PC-9 (cell line): ENCODE measurements at regions not wholly inside any gene's neighbourhood (a gene's known extent, or its start where the extent isn't known, plus 50 kb on each side); places are given as distances from the start of the nearest gene placed in this dataset.
"Not testable (repeated sequence)": the region's sequence is repeated elsewhere in the genome, so short reads cannot be mapped to it uniquely, and the experiment has no call there.

Experiments
- EZH2 ChIP-seq: fragments of 200-600 bp; sonication (generic); IDR thresholded peaks from 2 replicates; pipeline ENCODE4 v1.8.0; 2017; ENCODE audit warnings: antibody characterized with exemption, low read depth
- TF ChIP-seq, protein P1 (sequence below): fragments of 200-600 bp; sonication (generic); conservative IDR thresholded peaks from 2 replicates; pipeline ENCODE4 v1.6.1; 2017; ENCODE audit warnings: mixed run types, antibody characterized with exemption, mild to moderate bottlenecking, moderate library complexity

DNA sequence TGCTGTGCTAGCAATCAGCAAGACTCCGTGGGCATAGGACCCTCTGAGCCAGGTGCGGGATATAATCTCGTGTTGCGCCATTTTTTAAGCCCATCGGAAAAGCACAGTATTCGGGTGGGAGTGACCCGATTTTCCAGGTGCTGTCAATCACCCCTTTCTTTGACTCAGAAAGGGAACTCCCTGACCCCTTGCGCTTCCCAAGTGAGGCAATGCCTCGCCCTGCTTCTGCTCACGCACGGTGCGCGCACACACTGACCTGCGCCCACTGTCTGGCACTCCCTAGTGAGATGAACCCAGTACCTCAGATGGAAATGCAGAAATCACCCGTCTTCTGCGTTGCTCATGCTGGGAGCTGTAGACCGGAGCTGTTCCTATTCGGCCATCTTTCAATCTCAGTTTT, 372.6 kb downstream of the CDC5L start:
- TF ChIP-seq, protein P1, sequence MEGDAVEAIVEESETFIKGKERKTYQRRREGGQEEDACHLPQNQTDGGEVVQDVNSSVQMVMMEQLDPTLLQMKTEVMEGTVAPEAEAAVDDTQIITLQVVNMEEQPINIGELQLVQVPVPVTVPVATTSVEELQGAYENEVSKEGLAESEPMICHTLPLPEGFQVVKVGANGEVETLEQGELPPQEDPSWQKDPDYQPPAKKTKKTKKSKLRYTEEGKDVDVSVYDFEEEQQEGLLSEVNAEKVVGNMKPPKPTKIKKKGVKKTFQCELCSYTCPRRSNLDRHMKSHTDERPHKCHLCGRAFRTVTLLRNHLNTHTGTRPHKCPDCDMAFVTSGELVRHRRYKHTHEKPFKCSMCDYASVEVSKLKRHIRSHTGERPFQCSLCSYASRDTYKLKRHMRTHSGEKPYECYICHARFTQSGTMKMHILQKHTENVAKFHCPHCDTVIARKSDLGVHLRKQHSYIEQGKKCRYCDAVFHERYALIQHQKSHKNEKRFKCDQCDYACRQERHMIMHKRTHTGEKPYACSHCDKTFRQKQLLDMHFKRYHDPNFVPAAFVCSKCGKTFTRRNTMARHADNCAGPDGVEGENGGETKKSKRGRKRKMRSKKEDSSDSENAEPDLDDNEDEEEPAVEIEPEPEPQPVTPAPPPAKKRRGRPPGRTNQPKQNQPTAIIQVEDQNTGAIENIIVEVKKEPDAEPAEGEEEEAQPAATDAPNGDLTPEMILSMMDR, result not testable (repeated sequence)
- TF ChIP-seq EZH2, result not testable (repeated sequence)
